ENCODE measurements at regions not wholly inside any gene's neighbourhood (a gene's known extent, or its start where the extent isn't known, plus 50 kb on each side); places are given as distances from the start of the nearest gene placed in this dataset.
A peak's percentile ranks its signal among the peaks of the same experiment; 100 is the strongest.

GRCh38 chr5:142404046-142404477, 79.2 kb upstream of the SPRY4 start:
- intact Hi-C loops (cut with micrococcal nuclease) = no loop called here
- DNase-seq = no peak
- Histone ChIP-seq H3K9me3 (ENCODE audit: low read length) (no peaks in the 10 kb centered on the region), H3K36me3 (ENCODE audit: low read depth, low read length) (no peaks in the 10 kb centered on the region), H3K27me3 (ENCODE audit: low read length) (no peaks in the 10 kb centered on the region), H3K9ac (ENCODE audit: low read length) (no peak overlapping the region), H3K9me2 (replicated peaks; ENCODE audit: low read length) (no peaks in the 10 kb centered on the region), H3F3A (ENCODE audit: low read length, unreplicated experiment) (no peaks in the 10 kb centered on the region), H3K27ac (ENCODE audit: low read length) (no peak overlapping the region), H3K79me2 (ENCODE audit: low read length) (no peaks in the 10 kb centered on the region), H3K4me3 (ENCODE audit: low read length) (no peak overlapping the region), H2AFZ (ENCODE audit: low read length) (no peak overlapping the region), H3K4me2 (ENCODE audit: low read length) (peak overlapping the region; percentile 34; the same call in 1 of the 2 replicates), H3K4me1 (ENCODE audit: insufficient read depth, low read length) (peaks cover 6% of the 10 kb centered on the region), H4K20me1 (ENCODE audit: low read length) (no peaks in the 10 kb centered on the region)
- TF ChIP-seq EZH2 (IDR thresholded peaks at IDR 0.05; ENCODE audit: low read length, unreplicated experiment) = no peak
- TF ChIP-seq EZH2phosphoT487 (IDR thresholded peaks at IDR 0.05; ENCODE audit: borderline replicate concordance, low read length) = no peak
- TF ChIP-seq, protein P1, sequence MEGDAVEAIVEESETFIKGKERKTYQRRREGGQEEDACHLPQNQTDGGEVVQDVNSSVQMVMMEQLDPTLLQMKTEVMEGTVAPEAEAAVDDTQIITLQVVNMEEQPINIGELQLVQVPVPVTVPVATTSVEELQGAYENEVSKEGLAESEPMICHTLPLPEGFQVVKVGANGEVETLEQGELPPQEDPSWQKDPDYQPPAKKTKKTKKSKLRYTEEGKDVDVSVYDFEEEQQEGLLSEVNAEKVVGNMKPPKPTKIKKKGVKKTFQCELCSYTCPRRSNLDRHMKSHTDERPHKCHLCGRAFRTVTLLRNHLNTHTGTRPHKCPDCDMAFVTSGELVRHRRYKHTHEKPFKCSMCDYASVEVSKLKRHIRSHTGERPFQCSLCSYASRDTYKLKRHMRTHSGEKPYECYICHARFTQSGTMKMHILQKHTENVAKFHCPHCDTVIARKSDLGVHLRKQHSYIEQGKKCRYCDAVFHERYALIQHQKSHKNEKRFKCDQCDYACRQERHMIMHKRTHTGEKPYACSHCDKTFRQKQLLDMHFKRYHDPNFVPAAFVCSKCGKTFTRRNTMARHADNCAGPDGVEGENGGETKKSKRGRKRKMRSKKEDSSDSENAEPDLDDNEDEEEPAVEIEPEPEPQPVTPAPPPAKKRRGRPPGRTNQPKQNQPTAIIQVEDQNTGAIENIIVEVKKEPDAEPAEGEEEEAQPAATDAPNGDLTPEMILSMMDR (conservative IDR thresholded peaks at IDR 0.05; ENCODE audit: low read depth, low read length) = no peak
- ATAC-seq = no peak
- BruUV-seq (replicated peaks) = no TSS peak
- POLR2A ChIA-PET (ENCODE audit: unreplicated experiment) = no interaction called here
- CTCF ChIA-PET = no interaction called here

DNA sequence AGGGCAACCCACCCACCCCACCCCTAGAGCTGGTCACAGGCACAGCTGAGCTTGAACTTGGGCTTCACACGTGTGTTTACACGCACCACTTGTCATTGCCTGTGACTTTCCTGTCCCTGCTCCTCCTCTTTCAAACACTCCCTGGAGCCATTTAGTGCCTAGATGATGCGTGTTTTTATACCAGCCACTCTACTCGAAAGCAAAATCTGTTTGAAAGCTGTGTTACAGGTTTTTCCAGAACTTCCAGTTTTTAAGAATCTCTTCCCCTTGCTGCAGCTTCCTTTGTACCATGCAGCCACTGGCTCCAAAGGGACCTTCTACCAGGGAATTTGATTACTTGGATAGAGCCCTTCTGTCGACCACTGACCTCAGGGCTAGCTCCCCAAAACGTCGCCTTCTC, 78.8 kb upstream of the SPRY4 start:
- CTCF ChIA-PET = no interaction called here
- Histone ChIP-seq H2AFZ (ENCODE audit: low read length) (no peak overlapping the region), H3K36me3 (ENCODE audit: low read depth, low read length) (no peaks in the 10 kb centered on the region), H3K4me2 (ENCODE audit: low read length) (peak overlapping the region; percentile 34; the same call in 1 of the 2 replicates), H3K4me1 (ENCODE audit: insufficient read depth, low read length) (peaks cover 6% of the 10 kb centered on the region), H3K27me3 (ENCODE audit: low read length) (no peaks in the 10 kb centered on the region), H3F3A (ENCODE audit: low read length, unreplicated experiment) (no peaks in the 10 kb centered on the region), H4K20me1 (ENCODE audit: low read length) (no peaks in the 10 kb centered on the region), H3K27ac (ENCODE audit: low read length) (no peak overlapping the region), H3K4me3 (ENCODE audit: low read length) (no peak overlapping the region), H3K9me3 (ENCODE audit: low read length) (no peaks in the 10 kb centered on the region), H3K79me2 (ENCODE audit: low read length) (no peaks in the 10 kb centered on the region), H3K9ac (ENCODE audit: low read length) (no peak overlapping the region), H3K9me2 (replicated peaks; ENCODE audit: low read length) (no peaks in the 10 kb centered on the region)
- POLR2A ChIA-PET (ENCODE audit: unreplicated experiment) = no interaction called here
- BruUV-seq (replicated peaks) = no TSS peak
- TF ChIP-seq, protein P1 (conservative IDR thresholded peaks at IDR 0.05; ENCODE audit: low read depth, low read length) = no peak
- TF ChIP-seq EZH2 (IDR thresholded peaks at IDR 0.05; ENCODE audit: low read length, unreplicated experiment) (no peak), EZH2phosphoT487 (IDR thresholded peaks at IDR 0.05; ENCODE audit: borderline replicate concordance, low read length) (no peak)
- intact Hi-C loops (cut with micrococcal nuclease) = no loop called here
- ATAC-seq (peak; percentile 37; the same call in 1 of the 2 replicates), DNase-seq (peak; percentile 86)

DNA sequence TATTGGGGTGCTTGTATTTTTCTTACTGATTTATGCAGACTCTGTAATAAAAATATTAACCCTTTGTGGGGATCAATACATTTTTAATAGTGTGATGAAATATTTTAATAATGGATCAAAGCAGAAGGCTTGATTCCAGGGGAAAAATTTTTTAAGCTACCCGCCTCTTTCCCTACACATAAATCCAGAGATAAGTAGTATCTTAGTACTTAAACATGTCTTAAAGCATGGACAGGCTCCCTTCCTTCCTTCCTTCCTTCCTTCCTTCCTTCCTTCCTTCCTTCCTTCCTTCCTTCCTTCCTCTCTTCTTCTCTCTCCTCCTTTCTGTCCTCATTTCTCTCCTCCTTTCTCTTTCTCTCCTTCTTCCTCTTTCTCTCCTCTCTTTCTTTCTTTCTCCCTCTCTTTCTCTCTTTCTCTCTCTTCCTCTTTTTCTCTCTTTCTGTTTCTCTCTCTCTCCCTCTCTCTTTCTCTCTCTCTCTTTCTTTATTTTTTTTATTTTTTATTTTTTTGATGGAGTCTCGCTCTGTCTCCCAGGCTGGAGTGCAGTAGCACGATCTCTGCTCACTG, 78.0 kb upstream of the SPRY4 start:
- no peak for ATAC-seq
- no peak for DNase-seq
- Histone ChIP-seq H3F3A (ENCODE audit: low read length, unreplicated experiment) (no peaks in the 10 kb centered on the region), H3K4me3 (ENCODE audit: low read length) (no peak overlapping the region), H3K9me2 (replicated peaks; ENCODE audit: low read length) (no peaks in the 10 kb centered on the region), H3K9me3 (ENCODE audit: low read length) (no peaks in the 10 kb centered on the region), H3K36me3 (ENCODE audit: low read depth, low read length) (no peaks in the 10 kb centered on the region), H3K27ac (ENCODE audit: low read length) (no peak overlapping the region), H3K9ac (ENCODE audit: low read length) (no peak overlapping the region), H2AFZ (ENCODE audit: low read length) (no peak overlapping the region), H4K20me1 (ENCODE audit: low read length) (no peaks in the 10 kb centered on the region), H3K4me1 (ENCODE audit: insufficient read depth, low read length) (peaks cover 6% of the 10 kb centered on the region), H3K27me3 (ENCODE audit: low read length) (no peaks in the 10 kb centered on the region), H3K4me2 (ENCODE audit: low read length) (no peak overlapping the region), H3K79me2 (ENCODE audit: low read length) (no peaks in the 10 kb centered on the region)
- CTCF ChIA-PET = no interaction called here
- TF ChIP-seq EZH2 (IDR thresholded peaks at IDR 0.05; ENCODE audit: low read length, unreplicated experiment) (no peak), EZH2phosphoT487 (IDR thresholded peaks at IDR 0.05; ENCODE audit: borderline replicate concordance, low read length) (no peak)
- TF ChIP-seq, protein P1 (conservative IDR thresholded peaks at IDR 0.05; ENCODE audit: low read depth, low read length) = no peak
- no TSS peak for BruUV-seq (replicated peaks)
- POLR2A ChIA-PET (ENCODE audit: unreplicated experiment) = no interaction called here
- intact Hi-C loops (cut with micrococcal nuclease) = no loop called here

Data from PC-3 (cell line).